HG03457 (cell line): ENCODE measurements at regions not wholly inside any gene's neighbourhood (a gene's known extent, or its start where the extent isn't known, plus 50 kb on each side); places are given as distances from the start of the nearest gene placed in this dataset.

Source experiments
- ATAC-seq: cut with Tn5 transposase; IDR thresholded peaks from one replicate; pipeline ENCODE4 v1.9.1; 2021; ENCODE audit warnings: moderate number of reproducible peaks; ENCODE audit not compliant: unreplicated experiment

DNA sequence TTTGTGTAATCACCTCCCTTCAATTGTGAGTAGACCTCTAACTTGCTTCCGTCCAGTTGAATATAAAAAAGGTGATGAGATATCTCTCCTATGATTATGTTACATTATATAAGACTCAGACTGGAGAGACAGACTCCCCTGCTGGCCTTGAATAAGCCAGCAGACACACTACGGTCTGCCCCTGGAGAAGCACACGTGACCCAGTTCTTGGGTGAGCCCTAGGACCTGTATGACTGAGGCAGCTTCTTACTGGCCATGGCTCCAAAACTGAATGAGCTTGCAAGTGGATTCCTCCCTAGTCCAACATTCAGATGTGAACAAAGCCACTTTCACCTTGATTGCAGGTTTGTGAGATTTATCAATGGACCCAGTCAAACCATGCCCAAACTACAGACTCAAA, 427.9 kb upstream of the DCN start:
- no peak for ATAC-seq

DNA sequence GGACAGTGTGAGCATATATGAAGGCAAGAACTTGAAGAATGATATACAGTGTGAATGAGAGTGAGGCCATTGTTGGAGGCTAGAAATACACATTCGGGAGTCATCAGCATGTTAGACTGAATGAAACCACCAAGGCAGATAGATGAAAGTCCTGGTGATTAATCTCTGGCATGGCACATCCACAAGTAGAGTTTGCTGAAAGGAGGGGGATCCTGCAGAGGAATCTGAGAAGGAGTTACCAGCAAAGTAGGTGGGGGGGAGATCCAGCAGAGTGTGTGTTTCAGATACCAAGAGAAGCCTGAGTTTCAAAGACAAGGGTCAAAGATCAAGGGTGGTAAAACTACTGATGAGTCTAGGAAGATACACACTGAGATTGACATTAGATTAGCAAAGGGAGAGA, 426.7 kb upstream of the DCN start:
- ATAC-seq, result no peak

DNA sequence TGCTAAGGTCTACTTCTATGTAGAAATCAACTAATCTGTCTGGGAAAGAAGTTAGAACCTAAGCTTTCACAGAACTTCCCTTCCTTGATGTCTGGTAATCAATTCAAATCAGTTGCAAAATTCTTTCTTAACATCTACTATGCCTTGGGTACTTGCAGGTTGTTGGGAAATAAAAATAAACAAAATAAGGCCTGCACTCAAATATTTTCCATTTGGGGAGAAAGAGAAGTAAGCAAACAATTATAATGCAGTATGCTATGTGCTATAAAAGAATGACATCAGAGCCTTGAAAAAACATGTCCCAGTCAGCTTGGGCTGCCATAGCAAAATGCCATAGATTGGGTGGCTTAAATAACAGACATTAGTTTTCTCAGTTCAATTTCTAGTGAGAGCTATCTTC, 425.9 kb upstream of the DCN start:
- ATAC-seq, result no peak

DNA sequence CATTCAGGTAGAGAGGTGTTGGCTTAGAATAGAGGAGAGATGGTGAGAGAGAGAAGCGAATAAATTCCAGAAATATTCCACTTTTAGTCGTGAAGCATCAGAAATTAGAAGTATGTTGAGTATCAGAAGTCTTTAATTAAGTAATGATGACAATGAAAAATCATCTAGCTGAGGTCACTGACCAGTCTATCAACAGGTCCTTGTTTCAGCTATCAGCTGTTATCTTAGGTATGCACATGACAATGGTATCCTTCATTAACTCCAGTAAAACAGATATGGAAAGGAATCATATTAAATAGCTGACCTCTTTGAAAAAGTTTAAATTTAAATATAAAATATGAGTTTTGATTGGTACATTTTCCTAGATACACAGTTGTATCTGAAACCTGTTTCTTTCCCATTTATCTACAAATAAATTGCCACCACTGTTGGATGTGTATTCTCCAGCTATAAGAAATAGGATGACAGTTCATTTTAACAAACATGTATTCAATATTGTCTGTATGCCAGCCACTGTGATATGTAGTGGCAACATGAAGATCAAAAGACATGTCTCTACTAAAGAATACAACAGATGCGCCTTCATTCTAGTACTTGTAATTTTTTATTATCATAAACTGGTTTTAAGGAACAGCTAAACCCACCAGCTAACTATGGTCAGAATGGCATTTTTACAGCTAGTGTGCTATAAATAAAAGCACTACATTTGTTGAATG, 424.2 kb upstream of the DCN start:
- no peak for ATAC-seq

DNA sequence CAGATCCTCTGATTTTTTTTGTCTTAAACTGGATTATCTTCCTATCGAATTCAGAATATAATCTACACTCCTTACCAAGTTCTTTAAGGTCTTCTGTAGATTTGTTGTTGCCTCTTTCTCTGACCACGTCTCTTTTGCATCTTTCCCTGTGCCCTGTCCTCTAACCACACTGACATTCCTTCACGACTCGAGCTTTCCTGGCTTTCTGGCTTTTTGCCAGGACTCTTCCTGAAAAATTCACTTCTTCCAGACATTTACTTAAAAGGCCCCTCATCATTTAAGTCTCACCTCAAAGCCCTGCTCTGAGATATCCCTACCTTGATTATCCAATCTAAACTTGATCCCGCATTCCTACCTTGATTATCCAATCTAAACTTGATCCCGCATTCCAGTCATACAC, 422.3 kb upstream of the DCN start:
- no peak for ATAC-seq

DNA sequence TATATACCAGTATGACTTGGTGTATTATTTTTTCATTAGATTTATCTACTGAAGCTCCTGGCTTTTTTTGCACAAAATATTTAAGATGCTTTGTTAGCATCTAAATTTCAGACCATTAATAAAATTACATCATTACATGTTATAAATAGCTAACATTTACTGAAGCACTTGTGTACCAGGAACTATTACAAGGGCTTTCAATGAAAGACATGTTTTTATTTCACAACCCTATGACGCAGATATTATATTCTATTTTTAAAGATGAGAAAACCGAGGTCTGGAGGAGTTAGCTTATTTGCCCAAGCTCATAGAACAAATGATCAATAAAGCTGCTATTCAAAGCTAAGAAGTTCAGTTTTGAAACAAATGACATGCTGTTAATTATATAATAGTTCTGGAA, 420.4 kb upstream of the DCN start:
- no peak for ATAC-seq

DNA sequence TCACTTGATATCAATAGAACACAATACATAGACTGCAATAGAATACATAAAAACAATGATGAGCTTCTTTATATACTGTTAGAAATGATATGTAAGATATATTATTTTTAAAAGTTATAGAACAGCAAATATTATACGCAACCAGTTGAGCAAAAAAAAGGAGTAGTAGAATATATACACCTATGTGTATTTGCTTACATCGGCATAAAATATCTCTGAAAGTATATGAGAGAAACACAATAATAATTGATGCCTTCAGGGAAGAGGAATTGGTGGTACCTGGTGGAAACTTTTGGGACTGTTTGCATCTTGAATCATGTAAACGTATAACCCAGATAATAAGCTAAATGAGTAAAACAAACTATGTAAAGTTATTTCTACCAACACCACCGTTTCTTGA, 418.4 kb upstream of the DCN start:
- no peak for ATAC-seq

DNA sequence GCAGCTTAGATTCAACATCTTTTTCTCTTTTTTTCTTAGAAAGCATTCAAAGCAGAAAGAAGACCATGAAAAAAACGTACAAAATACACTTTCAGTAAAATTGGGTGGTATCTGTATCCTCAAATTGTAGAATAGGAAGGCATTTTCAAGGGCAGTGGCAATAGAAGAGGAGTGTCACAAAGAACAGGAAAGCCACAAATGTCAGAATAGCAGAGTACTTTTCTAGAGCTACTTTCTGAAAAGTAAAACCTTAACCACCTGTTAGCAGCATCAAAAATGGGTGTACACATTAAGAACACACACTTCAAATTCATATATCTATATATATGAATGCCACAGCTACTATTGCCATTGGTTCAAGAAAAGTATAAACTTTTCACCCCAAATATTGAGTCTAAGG, 412.1 kb upstream of the DCN start:
- no peak for ATAC-seq

DNA sequence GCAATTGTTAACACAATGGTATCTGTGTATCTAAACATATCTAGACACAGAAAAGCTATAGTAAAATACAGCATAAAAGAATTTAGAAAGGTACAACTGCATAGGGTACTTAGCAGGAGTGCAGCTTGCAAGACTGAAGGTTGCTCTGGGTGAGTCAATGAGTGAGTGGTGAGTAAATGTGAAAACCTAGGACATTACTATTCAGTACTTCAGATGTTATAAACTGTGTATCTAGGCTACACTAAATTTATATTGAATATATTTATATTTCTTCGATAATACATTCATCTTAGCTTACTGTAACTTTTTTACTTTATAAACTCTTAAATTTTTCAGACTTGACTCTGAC, 409.0 kb upstream of the DCN start:
- no peak for ATAC-seq

DNA sequence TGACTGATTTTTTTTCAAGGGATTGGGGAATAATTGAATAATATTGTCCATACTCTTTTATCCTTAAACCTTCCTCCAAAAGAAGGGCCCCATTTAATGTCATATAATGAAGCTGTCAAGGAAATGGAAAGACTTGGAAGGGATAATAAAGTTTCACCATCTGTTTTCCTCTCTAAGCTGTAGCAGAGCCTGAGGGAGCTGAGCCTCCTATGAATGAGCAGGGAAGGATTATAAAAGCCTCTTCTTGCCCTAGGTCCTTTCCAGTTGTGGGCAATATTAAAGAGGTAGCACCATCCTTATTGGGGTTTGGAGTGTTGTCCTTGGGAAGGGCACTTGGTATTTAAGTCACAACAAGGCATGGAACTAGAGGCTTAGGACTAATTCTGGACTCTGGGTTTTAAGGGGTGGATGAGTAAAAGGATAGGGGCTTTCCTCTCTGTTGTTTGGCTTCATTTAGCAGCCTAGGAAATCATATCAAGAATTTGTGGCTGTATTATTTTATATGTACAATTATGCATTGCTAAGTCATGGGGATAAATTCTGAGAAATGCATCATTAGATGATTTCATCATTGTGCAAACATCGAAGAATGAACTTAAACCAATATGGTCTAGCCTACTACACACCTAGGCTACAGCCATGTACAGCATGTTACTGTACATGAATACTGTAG, 408.5 kb upstream of the DCN start:
- no peak for ATAC-seq

DNA sequence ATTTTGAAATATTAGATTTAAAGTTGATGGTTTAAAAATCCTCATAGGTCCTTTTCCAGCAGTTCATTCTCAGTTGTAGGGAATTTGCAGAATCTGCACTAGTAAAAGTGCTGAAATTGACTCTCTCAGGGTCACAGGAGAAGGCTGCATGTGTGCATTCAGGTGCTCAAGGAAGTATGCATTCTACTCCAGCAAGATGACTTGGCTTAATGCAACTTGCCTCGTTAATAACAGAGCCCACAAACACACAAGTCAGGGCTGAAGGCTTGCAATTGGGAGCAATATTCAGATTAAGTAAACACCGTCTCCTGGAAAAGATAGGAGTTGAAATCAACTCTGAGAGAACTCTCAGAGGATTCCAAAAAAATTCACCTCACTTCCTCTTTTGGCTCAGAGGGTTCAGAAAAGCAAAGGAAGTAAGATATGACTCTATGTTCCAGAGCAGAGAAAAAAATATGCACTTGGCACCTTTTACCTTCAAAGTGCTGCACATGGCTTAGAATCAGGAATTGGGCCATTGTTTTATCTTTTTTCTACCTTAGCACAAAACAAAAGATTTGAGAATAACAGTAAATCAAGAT, 406.3 kb upstream of the DCN start:
- ATAC-seq, result no peak

DNA sequence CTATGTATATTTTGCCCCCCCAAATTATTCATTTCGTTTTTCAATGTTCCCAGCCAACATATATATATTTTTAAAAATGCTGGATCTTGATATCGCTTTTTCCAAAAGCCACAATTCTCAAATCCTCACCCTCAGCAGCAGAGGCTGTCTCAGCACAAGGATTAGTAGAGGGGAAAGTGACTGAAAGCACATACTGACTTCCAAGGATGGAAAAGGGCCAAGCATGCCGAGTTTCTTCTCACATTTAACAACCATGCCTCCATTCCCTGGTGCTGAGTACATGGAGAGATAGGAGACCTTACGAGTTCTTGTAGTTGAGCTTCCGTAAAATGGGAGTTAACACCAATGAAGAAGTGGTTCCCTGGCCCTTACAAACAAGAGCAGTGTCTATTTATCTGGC, 403.4 kb upstream of the DCN start:
- ATAC-seq, result no peak

DNA sequence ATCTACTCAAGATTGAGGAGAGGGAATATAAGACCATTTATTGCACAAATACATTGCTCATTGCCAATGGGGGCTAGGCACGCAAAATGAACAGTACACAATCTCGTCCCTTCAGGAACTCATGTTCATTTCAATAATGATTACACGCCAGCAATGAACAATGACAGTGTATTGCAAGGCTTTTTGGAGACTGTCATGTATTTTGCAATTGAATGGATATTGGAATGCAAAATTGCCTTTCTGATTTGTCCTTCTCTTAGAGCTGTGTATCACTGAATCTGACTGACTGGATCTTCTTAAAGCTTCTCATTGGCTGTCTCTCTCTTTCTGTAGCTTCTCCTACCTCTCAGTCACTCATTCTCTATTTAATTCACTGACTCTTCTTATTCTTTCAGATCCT, 400.2 kb upstream of the DCN start:
- no peak for ATAC-seq

DNA sequence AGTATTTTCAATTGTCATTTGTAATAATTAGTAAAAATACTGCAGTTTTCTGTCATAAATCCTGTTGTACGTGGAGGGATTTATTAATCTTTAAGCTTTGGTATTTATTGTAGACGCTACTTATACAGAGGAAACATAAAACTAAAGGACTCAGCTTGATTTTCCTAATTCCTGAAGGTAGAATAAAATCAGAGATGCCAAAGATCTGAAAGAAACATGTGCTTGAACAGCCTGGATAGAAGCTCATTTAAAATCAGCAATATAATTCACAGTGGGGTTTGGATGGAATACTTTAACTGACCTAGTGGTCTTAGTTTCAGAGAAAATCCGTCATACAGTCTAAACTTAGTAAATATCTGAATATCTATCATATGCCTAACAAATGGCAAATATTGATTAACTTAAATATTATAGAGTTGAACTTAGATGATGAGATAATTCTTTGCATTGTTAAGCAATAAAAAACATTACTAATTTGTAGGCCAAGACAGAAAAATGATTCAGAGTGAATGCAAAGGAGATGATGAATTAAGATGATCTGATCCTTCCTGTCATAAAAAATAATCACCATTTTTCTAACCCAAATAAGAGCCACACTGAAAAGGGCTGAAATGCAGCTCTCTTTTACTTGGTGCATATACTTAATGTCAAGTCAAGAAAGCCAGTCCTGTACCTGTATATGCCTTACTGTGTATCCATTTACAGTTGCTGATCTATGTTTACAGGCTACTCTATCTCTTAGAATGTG, 397.1 kb upstream of the DCN start:
- no peak for ATAC-seq

DNA sequence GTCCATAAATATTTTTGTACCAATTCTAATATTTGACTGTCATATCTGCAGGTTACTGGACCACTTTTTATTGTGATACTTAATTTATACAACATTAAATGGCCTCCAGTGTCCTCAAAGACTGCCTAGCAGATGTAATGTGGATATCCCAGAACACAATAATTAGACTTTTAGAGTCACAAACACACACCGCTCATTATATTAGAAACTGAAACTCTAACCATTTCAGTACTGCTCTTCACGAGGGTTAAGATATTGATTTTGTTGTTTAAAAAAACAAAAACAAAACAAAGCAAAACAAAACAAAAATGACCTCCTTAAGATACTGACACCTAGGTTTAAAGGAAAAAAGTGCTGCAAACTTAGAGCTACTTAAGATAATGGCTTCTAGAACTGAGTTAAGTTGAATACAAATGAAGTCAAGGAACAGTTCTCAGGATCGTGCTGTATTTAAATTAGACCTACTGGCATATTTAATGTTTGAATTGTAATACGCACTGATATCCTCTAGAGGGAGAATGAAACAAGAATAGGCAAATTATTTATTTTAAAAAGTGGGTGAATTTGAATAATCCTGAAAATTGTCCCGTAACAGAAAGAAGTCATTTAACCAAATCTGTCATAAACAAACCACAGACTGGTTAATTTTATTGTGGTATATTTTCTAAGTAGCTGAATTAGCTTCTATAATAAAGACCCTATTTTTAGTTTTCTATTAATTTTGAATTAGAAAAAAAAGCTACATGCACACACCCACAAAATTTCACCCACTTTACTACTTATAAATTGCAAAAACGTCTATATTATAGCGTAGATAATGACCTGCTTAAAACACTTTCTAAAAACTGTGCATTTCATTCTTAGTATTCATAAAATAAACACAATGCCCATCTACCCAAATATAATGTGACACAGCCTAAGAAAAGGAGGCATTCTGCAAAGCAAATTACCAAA, 395.2 kb upstream of the DCN start:
- peak; percentile 57 for ATAC-seq

DNA sequence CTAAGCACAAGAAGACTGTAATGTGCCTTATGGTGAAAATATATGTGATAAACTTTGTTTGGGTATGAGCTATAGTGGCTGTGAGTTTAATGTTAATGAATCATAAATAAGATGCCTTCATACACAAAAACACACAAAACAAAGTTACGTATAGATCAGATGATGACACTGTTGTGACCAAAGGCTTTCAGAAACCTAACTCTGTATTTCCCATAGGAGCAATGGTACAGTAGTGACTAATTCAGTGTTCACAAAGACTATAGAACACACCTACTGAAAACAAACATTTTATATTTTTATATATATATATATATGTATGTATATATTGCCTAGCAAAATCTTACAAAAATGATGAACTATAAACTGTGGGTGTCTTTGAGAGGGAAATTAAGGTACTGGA, 393.8 kb upstream of the DCN start:
- ATAC-seq, result no peak

DNA sequence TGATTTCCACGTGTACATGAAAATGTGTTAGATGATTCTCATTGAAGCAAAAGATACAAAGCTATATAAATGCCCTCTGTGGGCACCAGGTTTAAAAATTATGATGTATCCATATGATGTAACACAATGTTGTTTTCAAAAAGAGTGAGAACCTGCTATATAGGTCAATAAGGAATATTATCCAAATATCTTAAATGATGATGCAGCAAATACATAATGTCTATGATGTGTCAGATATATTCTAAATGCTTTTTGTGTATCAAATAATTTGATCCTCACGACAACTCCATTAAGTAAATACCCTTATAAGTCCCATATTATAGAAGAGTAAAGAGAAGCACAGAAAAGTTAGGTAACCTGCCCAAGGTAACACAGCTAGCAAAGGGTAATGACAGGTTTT, 393.0 kb upstream of the DCN start:
- no peak for ATAC-seq

DNA sequence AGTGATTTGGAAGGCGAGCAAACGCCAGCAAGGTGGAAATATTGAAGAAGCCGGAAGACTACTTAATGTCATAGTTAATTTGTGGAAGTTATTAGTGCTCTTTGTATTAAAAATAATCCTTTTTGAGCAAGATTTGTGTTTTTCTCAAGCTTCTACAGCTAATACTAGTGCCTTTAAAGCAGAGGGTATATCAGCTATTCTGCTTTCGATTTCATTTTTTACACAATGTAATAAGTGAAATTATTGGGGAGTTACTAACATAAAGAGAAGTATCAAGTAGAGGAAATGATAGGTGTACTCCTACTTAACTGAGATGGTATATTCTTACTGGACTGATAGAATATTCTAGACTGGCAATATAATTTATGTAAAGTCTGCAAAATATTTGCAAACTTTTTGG, 392.4 kb upstream of the DCN start:
- no peak for ATAC-seq

DNA sequence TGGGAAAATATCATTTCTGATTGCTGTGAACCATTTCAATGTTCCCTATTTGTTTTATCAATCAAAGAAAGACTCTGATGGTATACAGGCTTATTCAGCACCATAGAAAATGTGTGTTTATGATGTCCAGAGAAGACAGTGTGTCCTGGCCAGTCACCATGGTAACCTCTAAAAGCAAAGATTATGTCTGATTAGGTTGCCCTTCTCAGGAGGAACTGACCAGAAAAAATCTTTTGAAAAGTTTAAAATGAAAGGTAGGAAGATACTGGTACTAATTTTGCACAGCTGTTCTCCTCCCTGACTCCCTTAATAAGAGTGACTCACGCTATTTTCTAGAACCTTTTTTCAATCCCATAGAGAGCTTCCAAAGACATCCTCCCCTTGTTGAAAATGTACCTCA, 391.8 kb upstream of the DCN start:
- ATAC-seq, result no peak

DNA sequence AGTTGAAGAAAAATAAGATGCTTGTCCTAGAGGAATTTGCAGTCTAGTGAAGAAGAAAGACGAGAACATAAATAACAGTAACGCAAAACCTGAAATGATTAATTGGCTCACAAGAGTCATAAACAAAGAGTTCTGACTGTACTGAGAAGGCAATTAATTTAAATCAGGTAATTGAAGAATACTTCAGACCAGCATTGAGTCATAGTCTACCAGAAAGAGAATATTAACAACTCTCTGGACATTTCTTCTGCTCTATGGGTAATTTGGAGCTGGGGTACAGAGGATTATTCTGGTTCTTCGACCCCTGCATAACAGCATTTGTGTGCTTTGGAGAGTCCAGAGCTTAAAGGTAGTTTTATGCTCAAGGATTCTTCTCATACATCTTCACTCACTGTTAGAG, 390.3 kb upstream of the DCN start:
- no peak for ATAC-seq

DNA sequence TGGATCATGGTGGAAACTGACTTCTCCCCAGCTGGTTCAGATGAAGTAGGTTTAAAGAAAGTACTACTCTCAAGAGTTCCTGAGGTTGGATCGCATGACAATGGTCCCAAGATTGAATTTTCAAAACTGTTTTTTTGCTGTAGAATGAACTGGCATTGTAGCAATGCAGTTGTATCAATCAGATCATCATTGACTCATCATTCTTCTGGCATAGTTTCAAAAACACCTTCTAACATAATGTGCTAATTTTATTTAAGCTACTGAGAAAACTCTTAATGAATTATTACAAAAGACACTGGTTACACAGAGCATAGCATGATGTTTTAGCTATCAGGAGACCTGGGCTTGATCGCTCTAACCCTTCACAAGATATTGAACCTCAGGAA, 384.5 kb upstream of the DCN start:
- ATAC-seq, result no peak
